H1 (cell line): ENCODE measurements at regions not wholly inside any gene's neighbourhood (a gene's known extent, or its start where the extent isn't known, plus 50 kb on each side); places are given as distances from the start of the nearest gene placed in this dataset.

ENCODE experiments used
- BCL11A ChIP-seq, 2 experiments: IDR thresholded peaks; one replicate each; pipeline ENCODE4 v1.6.1; 2011; ENCODE audit warnings: low read depth in 2 of 2, low read length in 2 of 2, mild to moderate bottlenecking in 2 of 2
- CREB1 ChIP-seq: IDR thresholded peaks from 2 replicates; pipeline ENCODE4 v1.6.1; 2012; ENCODE audit warnings: inconsistent platforms
- JUND ChIP-seq: IDR thresholded peaks from 2 replicates; pipeline ENCODE4 v1.6.1; 2011; ENCODE audit warnings: mild to moderate bottlenecking, improper control_type of control experiment, low read length
- SAP30 ChIP-seq: fragments of 300-600 bp; sonication (generic); IDR thresholded peaks from 2 replicates; pipeline ENCODE4 v1.7.1; 2012; ENCODE audit warnings: low read length, moderate library complexity, mild to moderate bottlenecking, inconsistent platforms; ENCODE audit not compliant: insufficient read depth, insufficient replicate concordance
- SP1 ChIP-seq: IDR thresholded peaks from 2 replicates; pipeline ENCODE4 v1.6.1; 2011; ENCODE audit warnings: low read depth, low read length
- SP2 ChIP-seq: IDR thresholded peaks from 2 replicates; pipeline ENCODE4 v1.6.1; 2012; ENCODE audit warnings: mild to moderate bottlenecking, low read length, inconsistent platforms

DNA sequence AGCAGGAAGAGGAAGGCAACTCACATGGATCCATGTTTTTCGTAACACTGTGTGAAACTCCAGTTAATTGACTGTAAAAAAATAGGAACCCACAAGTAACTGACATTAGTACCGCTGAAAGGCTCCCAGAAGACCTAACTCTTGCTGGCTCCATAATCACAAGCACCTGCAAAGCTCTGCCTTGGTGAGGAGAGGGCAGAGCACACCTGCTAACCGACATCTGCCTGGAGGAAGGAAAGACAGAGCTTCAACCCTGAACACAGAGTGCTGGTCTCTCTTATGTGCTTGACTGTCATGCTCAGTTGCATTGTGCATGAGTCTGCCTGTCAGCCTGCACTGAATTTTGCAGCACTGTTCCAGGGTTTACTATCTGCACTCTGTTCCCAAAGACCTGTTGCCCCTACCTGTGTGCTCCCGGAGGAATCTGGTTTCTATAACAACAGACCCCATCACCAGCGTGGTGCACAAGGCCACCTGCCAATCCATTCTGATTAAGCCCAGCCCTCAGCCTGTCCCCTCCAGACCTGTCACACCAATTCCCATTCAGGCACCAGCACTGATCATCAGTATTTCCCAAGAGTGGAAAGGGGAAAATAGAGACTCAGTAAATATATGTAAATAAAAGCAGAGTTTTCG lies 63.1 kb upstream of the ANKRD1 start (continued):
- TF ChIP-seq JUND (no peak), SAP30 (no peak), CREB1 (no peak), BCL11A (IDR thresholded peaks at IDR 0.05; ENCODE audit: low read depth in 2 of 2, low read length in 2 of 2) (no peak), SP2 (no peak), SP1 (no peak)
